NCI-H524 (cell line): ENCODE measurements at regions not wholly inside any gene's neighbourhood (a gene's known extent, or its start where the extent isn't known, plus 50 kb on each side); places are given as distances from the start of the nearest gene placed in this dataset.
"Not testable (repeated sequence)": the region's sequence is repeated elsewhere in the genome, so short reads cannot be mapped to it uniquely, and the experiment has no call there.

ENCODE experiments used
- DNase-seq, 2 experiments: peaks; one replicate each; lab custom pipeline; 2025; lab: John Stamatoyannopoulos, UW

DNA sequence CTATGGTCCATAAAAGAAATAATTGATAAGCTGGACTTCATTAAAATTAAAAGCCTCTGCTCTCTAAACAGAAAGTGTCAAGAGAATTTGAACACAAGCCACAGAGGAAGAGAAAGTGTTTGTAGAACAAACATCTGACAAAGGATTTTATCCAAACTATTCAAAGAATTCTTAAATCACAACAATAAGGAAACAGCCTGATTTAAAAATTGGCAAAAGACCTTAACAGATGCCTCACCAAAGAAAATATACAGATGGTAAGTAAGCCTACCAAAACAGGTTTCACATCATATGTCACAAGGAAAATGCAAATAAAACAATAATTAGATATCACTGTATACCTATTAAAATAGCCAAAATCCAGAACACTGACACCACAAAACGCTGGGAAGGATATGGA, 612.0 kb downstream of the TTLL7 start:
- not testable (repeated sequence) for DNase-seq

DNA sequence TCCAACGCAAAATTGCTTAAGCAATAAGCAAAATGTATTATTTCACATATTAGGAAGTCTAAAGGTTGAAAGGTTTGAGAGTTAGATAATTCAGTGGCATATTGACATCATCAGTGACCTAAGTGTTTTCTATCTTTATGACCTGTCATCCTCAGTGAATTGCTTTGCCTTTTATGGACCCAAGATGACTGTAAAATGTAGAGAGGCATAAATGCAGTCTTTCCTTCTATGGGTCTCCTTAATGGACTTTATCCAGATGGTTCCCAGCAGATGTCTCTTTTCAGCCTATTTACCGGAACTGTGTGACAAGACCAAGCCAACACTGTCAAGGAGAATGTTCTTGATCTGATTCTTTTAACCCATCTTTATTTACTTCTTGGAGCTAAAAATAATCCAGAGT, 615.8 kb downstream of the TTLL7 start:
- not testable (repeated sequence) for DNase-seq

- DNase-seq: not testable (repeated sequence)
These were observed 625.9 kb downstream of the TTLL7 start for GRCh38 chr1:83373018-83373417.

DNA sequence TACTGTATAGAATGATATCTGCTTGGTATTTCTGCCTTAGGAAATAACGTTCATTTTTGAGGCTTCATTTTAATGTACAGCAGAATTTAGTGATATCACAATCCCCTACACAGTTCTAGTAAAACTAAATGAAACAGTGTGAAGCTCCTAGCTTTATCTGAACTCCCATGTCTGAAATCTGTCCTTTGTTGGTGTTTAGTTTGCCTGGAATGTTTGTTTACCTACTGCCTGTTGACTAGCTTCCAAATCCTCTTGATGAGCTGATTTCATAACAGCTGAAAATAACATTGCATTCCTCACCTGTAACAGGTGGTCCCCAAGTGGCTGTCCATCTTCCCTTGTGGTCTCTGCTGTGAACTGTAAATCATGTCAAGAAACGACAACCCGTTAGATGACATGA, 629.1 kb downstream of the TTLL7 start:
- DNase-seq: not testable (repeated sequence)

DNA sequence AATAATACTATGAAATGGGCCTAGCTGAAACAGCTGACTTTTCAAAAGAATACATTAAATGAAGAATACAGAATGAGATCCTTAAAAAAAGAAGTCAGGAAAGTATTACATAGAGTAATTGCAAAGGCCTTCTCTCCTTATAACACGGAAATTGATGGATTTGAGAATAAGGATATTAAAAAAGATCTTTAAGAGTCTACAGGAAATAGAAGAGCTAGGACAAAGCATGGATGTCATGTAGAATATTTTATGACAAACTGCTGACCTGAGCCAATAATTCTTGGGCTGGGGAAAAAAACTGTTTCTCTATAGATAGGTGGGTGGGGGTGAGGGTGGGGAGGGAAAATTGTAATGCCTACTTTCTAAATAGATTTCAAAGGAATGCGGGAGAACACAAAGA, 633.6 kb downstream of the TTLL7 start:
- DNase-seq: not testable (repeated sequence)

GRCh38 chr1:83345375-83345774, 653.6 kb downstream of the TTLL7 start:
- DNase-seq: not testable (repeated sequence)

DNA sequence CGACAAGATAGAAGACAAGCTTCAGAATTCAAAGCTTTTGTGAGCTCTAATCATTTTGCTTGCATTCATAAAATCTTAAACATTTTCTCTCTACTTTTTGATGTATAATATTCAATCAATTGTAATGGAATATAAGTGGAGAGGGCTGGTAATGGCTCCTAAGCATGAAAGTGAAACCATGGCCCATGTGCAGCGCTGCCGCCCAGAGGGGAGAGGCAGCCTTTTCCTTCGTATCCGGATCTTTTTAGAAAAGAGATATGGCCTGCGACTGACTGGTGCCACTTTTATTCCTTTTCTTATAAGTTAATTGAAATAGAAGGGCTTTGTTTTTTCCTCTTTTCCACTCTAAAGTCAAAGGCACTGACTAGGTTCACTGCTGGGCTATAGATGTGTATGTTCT, 655.2 kb downstream of the TTLL7 start:
- not testable (repeated sequence) for DNase-seq

GRCh38 chr1:83342995-83343394, 655.9 kb downstream of the TTLL7 start:
- peak in 1 of 2 experiments; percentile 17 for DNase-seq

DNA sequence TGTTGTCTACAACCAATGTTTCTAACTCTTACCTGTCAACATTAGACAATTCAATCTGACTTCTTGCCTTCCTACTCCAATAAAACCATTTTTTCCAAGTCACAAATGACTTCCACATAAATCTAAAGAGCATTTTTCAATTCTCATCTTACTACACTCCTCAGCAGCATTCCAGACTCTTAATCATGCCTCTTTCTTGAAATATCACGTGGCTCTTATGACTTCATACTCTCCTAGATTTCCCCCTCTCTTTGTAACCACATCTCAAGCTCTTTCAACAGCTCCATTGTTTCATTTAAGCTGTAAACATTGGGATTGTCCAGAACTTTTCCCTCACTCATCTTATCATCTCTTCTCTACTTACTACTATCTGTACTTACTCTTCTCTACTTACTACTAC, 666.6 kb downstream of the TTLL7 start:
- DNase-seq: not testable (repeated sequence)

GRCh38 chr1:83318366-83318765, 680.6 kb downstream of the TTLL7 start:
- DNase-seq: no peak

DNA sequence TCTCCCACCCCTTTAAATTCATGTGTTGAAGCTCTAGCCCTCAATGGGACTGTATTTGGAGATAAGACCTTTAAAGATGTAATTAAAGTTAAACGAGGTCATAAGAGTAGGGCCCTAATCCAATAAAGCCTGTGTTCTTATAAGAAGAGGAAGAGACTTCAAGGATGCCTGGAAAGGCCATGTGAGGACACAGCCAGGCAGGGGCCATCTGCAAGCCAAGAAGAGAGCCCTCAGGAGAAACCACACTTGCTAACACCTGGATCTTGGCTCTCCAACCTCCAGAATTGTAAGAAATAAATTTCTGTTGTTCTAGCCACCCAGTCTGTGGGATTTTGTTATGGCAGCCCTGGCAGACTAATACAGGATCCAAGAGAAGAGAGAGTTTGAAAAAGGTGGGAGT, 683.5 kb downstream of the TTLL7 start:
- peak in 1 of 2 experiments; percentile 57 for DNase-seq

DNA sequence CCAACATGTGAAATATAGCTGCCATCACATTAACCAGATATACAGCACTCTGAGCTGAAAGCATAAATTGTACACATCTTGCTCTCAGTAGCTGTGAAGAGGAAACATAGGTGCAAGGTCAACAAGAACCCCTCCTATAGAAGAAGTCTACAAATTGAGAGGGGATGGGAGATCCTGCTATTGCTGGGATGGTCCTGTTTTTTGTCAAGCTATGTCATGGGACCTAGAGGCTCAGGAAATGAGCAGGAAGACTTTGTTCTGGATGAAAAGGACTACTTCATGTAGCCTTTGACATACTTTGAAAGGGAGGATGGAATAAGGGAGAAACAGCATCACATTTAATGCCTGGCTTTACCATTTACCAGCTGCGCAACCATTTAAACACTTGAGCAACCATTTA, 688.8 kb downstream of the TTLL7 start:
- DNase-seq: not testable (repeated sequence)

DNA sequence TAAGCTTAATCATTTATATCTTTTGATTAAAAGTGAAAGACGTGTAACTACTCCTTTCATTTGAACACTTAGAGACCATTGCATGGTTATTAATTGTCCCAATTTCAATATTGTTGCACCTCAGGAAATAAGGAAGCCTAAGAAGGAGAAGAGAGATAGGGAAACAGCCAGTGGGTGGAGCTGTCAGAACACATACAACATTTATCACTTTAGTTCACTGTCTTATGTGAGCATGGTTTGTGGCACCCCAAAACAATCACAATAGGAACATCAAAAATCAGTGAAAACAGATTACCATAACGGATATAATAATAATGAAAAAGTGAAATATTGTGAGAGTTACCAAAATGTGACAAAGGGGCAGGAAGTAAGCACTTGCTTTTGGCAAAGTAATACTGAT, 689.9 kb downstream of the TTLL7 start:
- DNase-seq: not testable (repeated sequence)

DNA sequence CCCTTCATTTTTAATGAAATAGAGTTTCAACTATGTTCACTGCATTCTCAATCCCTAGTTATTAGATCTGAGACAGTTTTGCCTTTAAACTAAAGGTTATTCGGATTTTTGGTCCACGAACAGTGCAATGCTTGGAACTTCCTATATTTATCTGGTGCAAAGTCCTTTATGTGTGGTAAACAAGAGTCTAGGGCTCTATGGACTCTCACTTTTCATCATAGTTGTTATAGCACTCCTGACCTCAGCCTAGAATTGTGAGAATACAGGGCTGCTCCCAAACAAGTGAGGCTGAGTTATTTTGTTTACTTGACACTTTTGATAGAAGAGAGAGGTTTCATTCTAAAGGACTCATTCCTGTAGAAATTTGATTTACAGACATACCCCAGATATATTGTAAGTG, 692.1 kb downstream of the TTLL7 start:
- DNase-seq: not testable (repeated sequence)

- not testable (repeated sequence) for DNase-seq
These were observed 703.3 kb downstream of the TTLL7 start for GRCh38 chr1:83295594-83295993.

GRCh38 chr1:83287391-83287790, 711.5 kb downstream of the TTLL7 start:
- DNase-seq: not testable (repeated sequence)

GRCh38 chr1:83274656-83275055, 724.3 kb downstream of the TTLL7 start:
- not testable (repeated sequence) for DNase-seq

- DNase-seq: not testable (repeated sequence)
These were observed 726.4 kb downstream of the TTLL7 start for GRCh38 chr1:83272484-83272883.

DNA sequence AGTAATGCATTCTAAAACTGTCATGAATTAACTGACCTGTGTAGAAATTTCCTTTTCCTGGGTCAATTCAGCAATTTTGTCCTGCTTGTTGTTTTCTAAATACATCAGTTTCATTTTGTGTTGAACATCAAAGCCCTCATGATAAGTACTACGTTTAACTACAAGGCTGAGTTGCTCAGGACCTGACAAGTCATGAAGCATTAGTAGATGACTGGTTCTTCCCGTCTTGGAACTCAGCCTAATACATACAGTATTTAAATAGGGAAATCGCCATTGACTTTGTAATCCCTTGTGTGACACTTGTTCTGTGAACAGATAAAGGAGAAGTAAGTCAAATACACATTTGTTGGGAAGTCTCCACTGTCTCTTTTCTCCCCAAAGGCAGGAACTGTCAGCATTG, 727.1 kb downstream of the TTLL7 start:
- not testable (repeated sequence) for DNase-seq

DNA sequence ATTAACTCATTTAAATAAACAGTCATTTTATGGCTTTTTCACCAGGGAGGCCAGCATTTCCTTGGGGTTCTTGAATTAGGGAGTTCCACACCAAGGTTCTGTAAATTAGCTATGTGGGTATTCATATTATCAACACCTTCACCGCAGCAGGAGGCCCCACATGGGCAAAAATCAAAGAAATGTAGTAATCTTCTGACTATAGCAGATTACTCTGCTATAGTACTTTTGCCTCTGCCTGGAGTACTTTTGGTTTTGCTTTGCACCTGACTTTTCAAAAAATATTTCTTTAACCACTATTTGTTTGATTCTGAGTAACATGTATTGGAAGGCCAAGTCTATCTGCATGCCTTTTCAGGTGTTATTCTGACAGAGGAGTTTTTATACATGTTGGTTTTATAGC, 728.1 kb downstream of the TTLL7 start:
- DNase-seq: not testable (repeated sequence)

- not testable (repeated sequence) for DNase-seq
These were observed 735.1 kb downstream of the TTLL7 start for GRCh38 chr1:83263808-83264207.

DNA sequence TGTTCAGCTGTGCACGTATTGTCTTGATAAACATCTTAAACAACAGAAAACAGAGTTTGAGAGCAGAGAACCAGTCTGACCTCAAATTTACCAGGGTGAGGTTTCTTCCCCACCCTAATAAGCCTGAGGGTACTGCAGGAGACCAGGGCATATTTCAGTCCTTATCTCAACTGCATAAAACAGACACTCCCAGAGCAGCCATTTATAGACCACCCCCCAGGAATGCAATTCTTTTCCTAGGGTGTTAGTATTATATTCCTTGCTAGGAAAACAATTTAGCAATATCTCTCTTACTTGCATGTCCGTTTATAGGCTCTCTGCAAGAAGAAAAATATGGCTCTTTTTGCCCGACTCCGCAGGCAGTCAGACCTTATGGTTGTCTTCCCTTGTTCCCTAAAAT, 747.2 kb downstream of the TTLL7 start:
- DNase-seq: not testable (repeated sequence)

- not testable (repeated sequence) for DNase-seq
These were observed 752.2 kb downstream of the TTLL7 start for GRCh38 chr1:83246780-83247179.

- DNase-seq: not testable (repeated sequence)
These were observed 754.1 kb downstream of the TTLL7 start for GRCh38 chr1:83244832-83245231.

DNA sequence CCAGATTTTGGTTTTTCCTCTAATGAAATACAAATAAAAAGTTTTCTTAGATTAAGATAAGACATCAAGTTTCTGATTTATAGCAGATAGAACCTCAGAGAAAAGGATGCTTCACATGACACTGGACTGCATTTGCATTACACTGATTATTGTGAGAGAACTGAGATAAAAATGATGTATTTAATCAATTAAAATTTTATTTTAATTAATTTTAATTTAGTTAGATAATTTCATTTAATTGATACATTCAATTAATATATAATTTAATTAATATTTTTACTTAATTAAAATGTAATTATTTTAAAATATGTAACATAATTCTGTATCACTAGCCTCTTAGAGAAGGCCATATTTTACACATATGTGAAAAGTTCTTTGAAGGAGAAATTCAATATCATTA, 759.4 kb downstream of the TTLL7 start:
- DNase-seq: not testable (repeated sequence)
